H1 (cell line): ENCODE measurements at regions not wholly inside any gene's neighbourhood (a gene's known extent, or its start where the extent isn't known, plus 50 kb on each side); places are given as distances from the start of the nearest gene placed in this dataset.

Experiments
- CTCF ChIA-PET: fragments of 300-600 bp; sonication (Branson Sonifier 250); formaldehyde crosslinking; loops from one replicate; lab custom pipeline; 2021; ENCODE audit not compliant: partially characterized antibody; lab: Charles Lee
- POLR2A ChIA-PET: fragments of 300-600 bp; sonication (Branson Sonifier 250); formaldehyde crosslinking; loops from one replicate; lab custom pipeline; 2021; ENCODE audit warnings: inconsistent platforms; ENCODE audit not compliant: partially characterized antibody; lab: Charles Lee
- DNase-seq, 2 experiments: peaks; one replicate each; pipeline versions ENCODE4 v3.0.0 to v3.0.0-alpha.2; 2010 to 2022; ENCODE audit warnings: low spot score in 2 of 2, low read depth in 1 of 2, mixed read lengths in 1 of 2
- FAIRE-seq: peaks from 2 replicates; lab custom pipeline; 2011; peaks lifted over from hg19 to GRCh38; lab: Jason Lieb, UNC
- H2AFZ ChIP-seq: 2 replicates; pipeline ENCODE4 v1.8.1; 2012; ENCODE audit warnings: low read length, inconsistent platforms
- H2AK5ac ChIP-seq: 2 replicates; pipeline ENCODE4 v1.6.1; 2013; ENCODE audit warnings: low read depth, low read length
- H2BK120ac ChIP-seq: replicated peaks from 2 replicates; pipeline ENCODE3; 2013; ENCODE audit warnings: low read depth, low read length, inconsistent platforms
- H2BK12ac ChIP-seq: 2 replicates; pipeline ENCODE4 v1.6.1; 2013; ENCODE audit warnings: low read depth, low read length
- H2BK15ac ChIP-seq: 2 replicates; pipeline ENCODE4 v1.6.1; 2013; ENCODE audit warnings: low read length
- H2BK20ac ChIP-seq: 2 replicates; pipeline ENCODE4 v1.6.1; 2013; ENCODE audit warnings: low read length
- H2BK5ac ChIP-seq: 2 replicates; pipeline ENCODE4 v1.6.1; 2013; ENCODE audit warnings: low read depth, low read length
- H3K14ac ChIP-seq: 2 replicates; pipeline ENCODE4 v1.6.1; 2013; ENCODE audit warnings: inconsistent platforms; ENCODE audit not compliant: insufficient read length
- H3K18ac ChIP-seq: 2 replicates; pipeline ENCODE4 v1.6.1; 2013; ENCODE audit warnings: low read length; ENCODE audit errors: extremely low read depth
- H3K23ac ChIP-seq: 2 replicates; pipeline ENCODE4 v1.6.1; 2013; ENCODE audit warnings: inconsistent platforms; ENCODE audit not compliant: insufficient read length
- H3K23me2 ChIP-seq: 2 replicates; pipeline ENCODE4 v1.6.1; 2013; ENCODE audit warnings: low read depth, low read length
- H3K27ac ChIP-seq: 2 replicates; pipeline ENCODE4 v1.6.1; 2011; ENCODE audit warnings: low read depth, low read length, inconsistent platforms
- H3K27me3 ChIP-seq, 4 experiments: replicated peaks in 1 of 4; 1 replicate in 1 of 4; 2 replicates in 3 of 4; pipeline versions ENCODE4 v1.6.1 to v1.8.1; 2011 to 2013; ENCODE audit warnings: low read length in 3 of 4, mild to moderate bottlenecking in 3 of 4, inconsistent platforms in 2 of 4, mixed read lengths in 2 of 4, moderate library complexity in 1 of 4; ENCODE audit not compliant: control insufficient read depth in 3 of 4, insufficient read depth in 3 of 4; ENCODE audit errors: extremely low read depth in 1 of 4
- H3K36me3 ChIP-seq, 4 experiments: 2 replicates each; pipeline versions ENCODE4 v1.6.1 to v1.8.1; 2011 to 2013; ENCODE audit warnings: mild to moderate bottlenecking in 4 of 4, low read length in 3 of 4, moderate library complexity in 2 of 4, control low read depth in 1 of 4, inconsistent platforms in 1 of 4; ENCODE audit not compliant: insufficient read depth in 4 of 4, control insufficient read depth in 2 of 4
- H3K4ac ChIP-seq: replicated peaks from 2 replicates; pipeline ENCODE3; 2013; ENCODE audit warnings: low read length, low read depth, mixed read lengths, inconsistent platforms; ENCODE audit not compliant: insufficient read length
- H3K4me1 ChIP-seq, 4 experiments: replicated peaks in 1 of 4; 1 replicate in 1 of 4; 2 replicates in 3 of 4; pipeline versions ENCODE4 v1.6.1 to v1.8.1; 2011 to 2013; ENCODE audit warnings: low read length in 3 of 4, inconsistent platforms in 2 of 4, mixed read lengths in 1 of 4; ENCODE audit not compliant: insufficient read depth in 4 of 4, control insufficient read depth in 3 of 4
- H3K4me2 ChIP-seq, 2 experiments: 2 replicates each; pipeline versions ENCODE4 v1.6.1 to v1.8.1; 2011 to 2013; ENCODE audit warnings: low read depth in 2 of 2, low read length in 2 of 2, control low read depth in 1 of 2, inconsistent platforms in 1 of 2, mild to moderate bottlenecking in 1 of 2; ENCODE audit not compliant: insufficient read depth in 1 of 2
- H3K4me3 ChIP-seq, 4 experiments: fragments of 200-600, 300-600 bp in 1 of 4; sonication (generic), shearing (Covaris generic), sonication (Bioruptor Twin) in 1 of 4; 2 replicates each; pipeline versions ENCODE4 v1.5.1 to v1.8.1; 2011 to 2016; ENCODE audit warnings: low read length in 4 of 4, low read depth in 3 of 4, control low read depth in 2 of 4, inconsistent platforms in 2 of 4, mild to moderate bottlenecking in 2 of 4, mixed read lengths in 1 of 4, moderate library complexity in 1 of 4; ENCODE audit not compliant: insufficient read depth in 2 of 4; ENCODE audit errors: extremely low read depth in 1 of 4
- H3K56ac ChIP-seq: replicated peaks from 2 replicates; pipeline ENCODE3; 2013; ENCODE audit warnings: low read depth, mild to moderate bottlenecking, mixed read lengths, low read length, inconsistent platforms; ENCODE audit not compliant: insufficient read length
- H3K79me1 ChIP-seq: 2 replicates; pipeline ENCODE4 v1.6.1; 2013; ENCODE audit warnings: low read depth, low read length, control low read depth
- H3K79me2 ChIP-seq, 2 experiments: 2 replicates each; pipeline versions ENCODE4 v1.6.1 to v1.8.1; 2012 to 2013; ENCODE audit warnings: low read length in 2 of 2, mild to moderate bottlenecking in 2 of 2, inconsistent platforms in 1 of 2; ENCODE audit not compliant: insufficient read depth in 2 of 2, control insufficient read depth in 1 of 2
- H3K9ac ChIP-seq, 4 experiments: replicated peaks in 1 of 4; 1 replicate in 1 of 4; 2 replicates in 3 of 4; pipeline versions ENCODE4 v1.6.1 to v1.8.1; 2011 to 2013; ENCODE audit warnings: low read depth in 3 of 4, low read length in 3 of 4, control low read depth in 2 of 4, mild to moderate bottlenecking in 2 of 4, moderate library complexity in 2 of 4, inconsistent platforms in 1 of 4; ENCODE audit errors: extremely low read depth in 1 of 4
- H3K9me3 ChIP-seq, 2 experiments: 2 replicates each; pipeline versions ENCODE4 v1.6.1 to v1.8.1; 2012 to 2013; ENCODE audit warnings: mild to moderate bottlenecking in 2 of 2, moderate library complexity in 2 of 2, control low read depth in 1 of 2, inconsistent platforms in 1 of 2, low read depth in 1 of 2, low read length in 1 of 2, mixed read lengths in 1 of 2; ENCODE audit not compliant: insufficient read depth in 2 of 2
- H4K20me1 ChIP-seq, 2 experiments: replicated peaks in 1 of 2; 2 replicates each; pipeline versions ENCODE3 to v1.8.1; 2011 to 2013; ENCODE audit warnings: inconsistent platforms in 2 of 2, low read length in 2 of 2, mild to moderate bottlenecking in 1 of 2; ENCODE audit not compliant: insufficient read depth in 2 of 2, control insufficient read depth in 1 of 2
- H4K5ac ChIP-seq: 2 replicates; pipeline ENCODE4 v1.6.1; 2013; ENCODE audit warnings: low read length, low read depth, mixed read lengths, inconsistent platforms; ENCODE audit not compliant: insufficient read length
- H4K8ac ChIP-seq: 2 replicates; pipeline ENCODE4 v1.8.0; 2013; ENCODE audit warnings: mild to moderate bottlenecking, moderate library complexity, low read length, inconsistent platforms; ENCODE audit not compliant: insufficient read depth; ENCODE audit errors: extremely low read depth
- H4K91ac ChIP-seq: replicated peaks from 2 replicates; pipeline ENCODE3; 2013; ENCODE audit warnings: low read length, mixed read lengths, inconsistent platforms; ENCODE audit not compliant: insufficient read length
- EGR1 ChIP-seq: IDR thresholded peaks from 2 replicates; pipeline ENCODE4 v1.6.1; 2011; ENCODE audit warnings: low read depth, low read length, borderline replicate concordance
- EP300 ChIP-seq, 2 experiments: IDR thresholded peaks; 1 replicate in 1 of 2; 2 replicates in 1 of 2; pipeline ENCODE4 v1.6.1; 2011 to 2012; ENCODE audit warnings: low read depth in 2 of 2, low read length in 2 of 2, mild to moderate bottlenecking in 2 of 2, borderline replicate concordance in 1 of 2, inconsistent platforms in 1 of 2, moderate library complexity in 1 of 2
- GABPA ChIP-seq: IDR thresholded peaks from 2 replicates; pipeline ENCODE4 v1.6.1; 2011; ENCODE audit warnings: mild to moderate bottlenecking, low read length, moderate library complexity, borderline replicate concordance; ENCODE audit not compliant: insufficient read depth
- GTF2F1 ChIP-seq: IDR thresholded peaks from 2 replicates; pipeline ENCODE4 v1.6.1; 2012; ENCODE audit warnings: low read depth, low read length, improper control_type of control experiment, borderline replicate concordance
- HDAC2 ChIP-seq, 2 experiments: fragments of 300-600 bp in 1 of 2; sonication (generic) in 1 of 2; IDR thresholded peaks; 2 replicates each; pipeline ENCODE4 v1.6.1; 2011 to 2012; ENCODE audit warnings: low read depth in 2 of 2, low read length in 2 of 2, mild to moderate bottlenecking in 2 of 2, moderate library complexity in 2 of 2, borderline replicate concordance in 1 of 2, inconsistent platforms in 1 of 2
- RBBP5 ChIP-seq: IDR thresholded peaks from 2 replicates; pipeline ENCODE4 v1.7.1; 2012; ENCODE audit warnings: low read depth, mild to moderate bottlenecking, inconsistent platforms, low read length, moderate library complexity, borderline replicate concordance
- RNF2 ChIP-seq: fragments of 200-900, 300-1000 bp; sonication (generic); IDR thresholded peaks from 2 replicates; pipeline ENCODE4 v1.7.1; 2016; ENCODE audit warnings: borderline replicate concordance, low read depth, mild to moderate bottlenecking, antibody characterized with exemption, low read length; ENCODE audit not compliant: poor library complexity, severe bottlenecking; ENCODE audit errors: missing control alignments
- WGBS, 2 experiments: shearing (Covaris generic) in 1 of 2; methylation state at CpG; one replicate each; pipeline versions ENCODE4 v1.1.6 to v1.1.7; 2013 to 2015; ENCODE audit warnings: low lambda C conversion rate in 2 of 2, mixed read lengths in 2 of 2, inconsistent platforms in 1 of 2, low coverage in 1 of 2, missing lambda C conversion rate in 1 of 2; ENCODE audit not compliant: insufficient replicate concordance in 2 of 2, insufficient coverage in 1 of 2, insufficient read length in 1 of 2; ENCODE audit errors: extremely low coverage in 1 of 2, missing lambda C conversion rate in 1 of 2; 5-methylcytosine and 5-hydroxymethylcytosine counted together
- TF ChIP-seq, protein P1 (sequence below): IDR thresholded peaks from 2 replicates; pipeline ENCODE4 v1.6.1; 2011; ENCODE audit warnings: low read depth, mild to moderate bottlenecking, low read length; ENCODE audit not compliant: insufficient read depth

DNA sequence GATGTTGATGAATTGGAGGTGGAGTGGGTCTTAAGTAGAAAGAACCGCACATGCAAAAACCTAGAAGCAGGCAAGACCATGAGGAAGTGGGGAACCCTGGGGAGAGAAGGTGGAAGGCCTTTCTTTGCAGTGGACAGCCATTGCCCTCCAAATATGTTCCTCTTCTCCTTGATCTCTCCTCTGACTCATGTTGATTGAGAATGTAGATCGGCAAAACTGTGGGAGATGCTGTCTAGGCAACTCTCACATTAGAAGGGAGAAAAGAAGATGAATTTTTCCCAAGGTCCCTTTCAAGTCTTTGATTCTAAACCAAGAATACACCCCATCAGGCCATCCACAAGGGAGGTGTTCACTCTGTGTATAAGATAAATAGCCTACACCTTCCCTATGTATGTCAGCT lies 257.5 kb downstream of the MSRB3 start:
- Histone ChIP-seq H3K79me2 (no peaks in the 10 kb centered on the region), H3K14ac (no peak overlapping the region), H4K20me1 (no peaks in the 10 kb centered on the region), H2BK5ac (no peak overlapping the region), H4K8ac (no peak overlapping the region), H2AFZ (no peak overlapping the region), H3K23ac (no peak overlapping the region), H2BK12ac (no peak overlapping the region), H2BK15ac (no peak overlapping the region), H3K4me1 (peaks cover 0 to 8% (median 3%) of the 10 kb centered on the region in 4 experiments; a peak in 3 of 7 replicates), H3K9ac (no peak overlapping the region), H3K36me3 (no peaks in the 10 kb centered on the region), H2BK120ac (no peak overlapping the region), H4K5ac (no peak overlapping the region), H3K9me3 (peaks cover 3 to 8% of the 10 kb centered on the region in 2 experiments; a peak in 3 of 4 replicates), H3K18ac (no peak overlapping the region), H3K4ac (no peak overlapping the region), H3K23me2 (no peaks in the 10 kb centered on the region), H3K27ac (no peak overlapping the region), H4K91ac (no peak overlapping the region), H3K4me3 (no peak overlapping the region), H2BK20ac (no peak overlapping the region), H3K79me1 (no peaks in the 10 kb centered on the region), H3K4me2 (no peak overlapping the region), H3K27me3 (no peaks in the 10 kb centered on the region), H3K56ac (no peak overlapping the region), H2AK5ac (no peak overlapping the region)
- no peak for DNase-seq
- POLR2A ChIA-PET: no interaction called here
- FAIRE-seq: no peak
- WGBS, 2 experiments: 97% methylated on average over 2 of the region's 2 CpGs; no CpG with 5 or more reads in 1 of the 2 experiments
- no peak for TF ChIP-seq EP300 (IDR thresholded peaks at IDR 0.05; ENCODE audit: borderline replicate concordance in 1 of 2, low read depth in 2 of 2, low read length in 2 of 2)
- no peak for TF ChIP-seq RNF2
- TF ChIP-seq, protein P1, sequence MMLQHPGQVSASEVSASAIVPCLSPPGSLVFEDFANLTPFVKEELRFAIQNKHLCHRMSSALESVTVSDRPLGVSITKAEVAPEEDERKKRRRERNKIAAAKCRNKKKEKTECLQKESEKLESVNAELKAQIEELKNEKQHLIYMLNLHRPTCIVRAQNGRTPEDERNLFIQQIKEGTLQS: no peak
- TF ChIP-seq GABPA: no peak
- TF ChIP-seq RBBP5: no peak
- TF ChIP-seq EGR1: no peak
- no peak for TF ChIP-seq HDAC2 (IDR thresholded peaks at IDR 0.05; ENCODE audit: borderline replicate concordance in 1 of 2, low read depth in 2 of 2, low read length in 2 of 2)
- no peak for TF ChIP-seq GTF2F1
- CTCF ChIA-PET: no interaction called here
